Ovary (tissue), 3 donors: ENCODE measurements at regions not wholly inside any gene's neighbourhood (a gene's known extent, or its start where the extent isn't known, plus 50 kb on each side); places are given as distances from the start of the nearest gene placed in this dataset.

Experiments
- POLR2A ChIP-seq: fragments of 450-650 bp; IDR thresholded peaks from one replicate; pipeline ENCODE4 v1.6.1; 2017; ENCODE audit warnings: antibody characterized with exemption, mild to moderate bottlenecking, moderate library complexity
- TF ChIP-seq, protein P1 (sequence below), 3 donors: fragments of 450-650 bp in 2 of 3; fragments of 200-600 bp in 1 of 3; IDR thresholded peaks; one replicate each; pipeline versions ENCODE4 v1.5.1 to v1.8.0; 2016 to 2022; ENCODE audit warnings: antibody characterized with exemption in 3 of 3, mild to moderate bottlenecking in 1 of 3
- donor health status: DM: no; HTN: no; CAD: no.

DNA sequence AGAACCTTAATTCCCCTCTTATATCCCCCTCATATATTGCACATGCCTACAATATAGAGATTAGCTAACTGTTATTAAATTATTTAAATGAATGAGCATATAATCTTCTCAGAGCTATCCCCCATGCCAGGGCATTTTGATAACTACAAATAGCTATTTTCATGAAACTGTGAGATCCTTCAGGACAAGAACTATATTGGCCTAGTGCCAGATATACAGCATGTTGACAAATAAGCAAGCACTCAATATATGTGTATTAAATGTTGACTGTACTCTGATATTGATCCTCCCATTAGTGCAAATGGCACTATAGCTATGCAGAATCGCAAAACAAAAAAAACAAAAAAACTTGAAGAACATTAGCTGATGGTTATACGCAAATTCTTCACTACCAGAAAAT is 134.1 kb upstream of the OTX2 start:
- TF ChIP-seq, protein P1, sequence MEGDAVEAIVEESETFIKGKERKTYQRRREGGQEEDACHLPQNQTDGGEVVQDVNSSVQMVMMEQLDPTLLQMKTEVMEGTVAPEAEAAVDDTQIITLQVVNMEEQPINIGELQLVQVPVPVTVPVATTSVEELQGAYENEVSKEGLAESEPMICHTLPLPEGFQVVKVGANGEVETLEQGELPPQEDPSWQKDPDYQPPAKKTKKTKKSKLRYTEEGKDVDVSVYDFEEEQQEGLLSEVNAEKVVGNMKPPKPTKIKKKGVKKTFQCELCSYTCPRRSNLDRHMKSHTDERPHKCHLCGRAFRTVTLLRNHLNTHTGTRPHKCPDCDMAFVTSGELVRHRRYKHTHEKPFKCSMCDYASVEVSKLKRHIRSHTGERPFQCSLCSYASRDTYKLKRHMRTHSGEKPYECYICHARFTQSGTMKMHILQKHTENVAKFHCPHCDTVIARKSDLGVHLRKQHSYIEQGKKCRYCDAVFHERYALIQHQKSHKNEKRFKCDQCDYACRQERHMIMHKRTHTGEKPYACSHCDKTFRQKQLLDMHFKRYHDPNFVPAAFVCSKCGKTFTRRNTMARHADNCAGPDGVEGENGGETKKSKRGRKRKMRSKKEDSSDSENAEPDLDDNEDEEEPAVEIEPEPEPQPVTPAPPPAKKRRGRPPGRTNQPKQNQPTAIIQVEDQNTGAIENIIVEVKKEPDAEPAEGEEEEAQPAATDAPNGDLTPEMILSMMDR (IDR thresholded peaks at IDR 0.05) = no peak
- TF ChIP-seq POLR2A = no peak
